HepG2 (cell line): ENCODE measurements at regions not wholly inside any gene's neighbourhood (a gene's known extent, or its start where the extent isn't known, plus 50 kb on each side); places are given as distances from the start of the nearest gene placed in this dataset.

Experiments
- ATAC-seq: fragments of 200-7000 bp; cut with Tn5 transposase; 3 replicates; pipeline ENCODE4 v1.9.1; 2020; ENCODE audit warnings: mild to moderate bottlenecking, moderate library complexity
- BruUV-seq: library from RNA; stranded (reverse); fragments of 400-500 nt; replicated peaks from 2 replicates; lab custom pipeline; 2021; lab: Mats Ljungman, UMichigan
- CTCF ChIA-PET: fragments of 300-600 bp; formaldehyde crosslinking; extraction: SDS; loops from one replicate; lab custom pipeline; 2021; ENCODE audit warnings: low total read pairs, inconsistent platforms, low intra/inter-chr PET ratio; lab: Yijun Ruan, JAX
- POLR2A ChIA-PET: fragments of 350-600 bp; sonication (Branson Sonifier 250); formaldehyde crosslinking; loops from one replicate; lab custom pipeline; 2020; ENCODE audit warnings: antibody characterized with exemption, inconsistent platforms; lab: Yijun Ruan, JAX
- DNase-seq: peaks from one replicate; pipeline ENCODE4 v3.0.0-alpha.2; 2015; ENCODE audit warnings: low spot score
- FAIRE-seq: peaks from 3 replicates; lab custom pipeline; 2011; peaks lifted over from hg19 to GRCh38; lab: Jason Lieb, UNC
- H2AFZ ChIP-seq: one replicate; pipeline ENCODE4 v1.6.1; 2011; ENCODE audit warnings: low read length, inconsistent platforms
- H3K27ac ChIP-seq: fragments of 300-600 bp; 3 replicates; pipeline ENCODE4 v1.8.0; 2011; ENCODE audit warnings: mixed run types, mild to moderate bottlenecking, mixed read lengths, low read length, inconsistent platforms; ENCODE audit not compliant: insufficient read depth; ENCODE audit errors: extremely low read length
- H3K27me3 ChIP-seq, 2 experiments: fragments of 200-600 bp in 1 of 2; 2 replicates in 1 of 2; 3 replicates in 1 of 2; pipeline versions ENCODE4 v1.6.0 to v1.8.0; 2011; ENCODE audit warnings: low read length in 2 of 2, mild to moderate bottlenecking in 2 of 2, moderate library complexity in 2 of 2, inconsistent platforms in 1 of 2; ENCODE audit not compliant: insufficient read depth in 2 of 2, control insufficient read depth in 1 of 2
- H3K36me3 ChIP-seq, 2 experiments: fragments of 200-600 bp in 1 of 2; replicated peaks in 1 of 2; 2 replicates in 1 of 2; 3 replicates in 1 of 2; pipeline versions ENCODE4 v1.5.1 to v1.8.0; 2011; ENCODE audit warnings: low read length in 2 of 2, inconsistent platforms in 1 of 2; ENCODE audit not compliant: insufficient read depth in 2 of 2, control insufficient read depth in 1 of 2
- H3K4me1 ChIP-seq: 2 replicates; pipeline ENCODE4 v1.5.1; 2012; ENCODE audit warnings: low read length, inconsistent platforms; ENCODE audit not compliant: insufficient read depth
- H3K4me2 ChIP-seq: 2 replicates; pipeline ENCODE4 v1.6.0; 2011; ENCODE audit warnings: low read depth, low read length, inconsistent platforms
- H3K4me3 ChIP-seq, 3 experiments: fragments of 200-600 bp in 1 of 3; sonication (generic), shearing (Covaris generic) in 1 of 3; replicated peaks in 1 of 3; 2 replicates each; pipeline ENCODE4 v1.5.1; 2011 to 2016; ENCODE audit warnings: low read length in 3 of 3, inconsistent platforms in 2 of 3, low read depth in 2 of 3, mild to moderate bottlenecking in 2 of 3, control low read depth in 1 of 3, mixed read lengths in 1 of 3; ENCODE audit not compliant: insufficient read depth in 1 of 3
- H3K79me2 ChIP-seq: one replicate; pipeline ENCODE4 v1.6.1; 2011; ENCODE audit warnings: low read length, inconsistent platforms; ENCODE audit not compliant: insufficient read depth
- H3K9ac ChIP-seq: 2 replicates; pipeline ENCODE4 v1.6.0; 2011; ENCODE audit warnings: mild to moderate bottlenecking, low read depth, low read length, inconsistent platforms; ENCODE audit not compliant: insufficient read depth
- H3K9me3 ChIP-seq: 2 replicates; pipeline ENCODE4 v1.5.1; 2012; ENCODE audit warnings: mild to moderate bottlenecking, low read length
- H4K20me1 ChIP-seq: 2 replicates; pipeline ENCODE4 v1.6.0; 2011; ENCODE audit warnings: inconsistent platforms, mild to moderate bottlenecking, low read length, moderate library complexity; ENCODE audit not compliant: insufficient read depth
- ATRX ChIP-seq: sonication (generic); formaldehyde crosslinking; IDR thresholded peaks from 2 replicates; pipeline ENCODE4 v1.4.0; 2020; ENCODE audit warnings: missing genetic modification reagents, borderline replicate concordance
- FOXK2 ChIP-seq: fragments of 450-650 bp; IDR thresholded peaks from 2 replicates; pipeline ENCODE4 v1.6.1; 2016
- MZF1 ChIP-seq: sonication (generic); formaldehyde crosslinking; IDR thresholded peaks from 2 replicates; pipeline ENCODE4 v1.8.1; 2023; ENCODE audit warnings: mild to moderate bottlenecking, missing genetic modification reagents, borderline replicate concordance
- NCOA5 ChIP-seq: sonication (generic); formaldehyde crosslinking; IDR thresholded peaks from 2 replicates; pipeline ENCODE4 v1.4.0; 2020; ENCODE audit warnings: missing genetic modification reagents
- NR1H2 ChIP-seq: sonication (generic); formaldehyde crosslinking; IDR thresholded peaks from 2 replicates; pipeline ENCODE4 v1.8.1; 2022; ENCODE audit warnings: low read depth, missing genetic modification reagents, borderline replicate concordance
- RAD21 ChIP-seq: fragments of 450-650 bp; formaldehyde crosslinking; IDR thresholded peaks from 2 replicates; pipeline ENCODE4 v1.5.0; 2020; ENCODE audit warnings: mild to moderate bottlenecking
- SIN3B ChIP-seq: fragments of 150-350 bp; IDR thresholded peaks from 2 replicates; pipeline ENCODE4 v1.6.1; 2014; ENCODE audit warnings: low read length
- SMC3 ChIP-seq: IDR thresholded peaks from 2 replicates; pipeline ENCODE4 v1.6.1; 2011; ENCODE audit warnings: low read length, improper control_type of control experiment
- SNAPC2 ChIP-seq: sonication (generic); formaldehyde crosslinking; IDR thresholded peaks from 2 replicates; pipeline ENCODE4 v1.8.1; 2022; ENCODE audit warnings: mild to moderate bottlenecking, missing genetic modification reagents
- SSRP1 ChIP-seq: IDR thresholded peaks from 2 replicates; pipeline ENCODE4 v1.6.1; 2016; ENCODE audit warnings: control low read depth
- ZNF10 ChIP-seq: sonication (generic); formaldehyde crosslinking; IDR thresholded peaks from 2 replicates; pipeline ENCODE4 v1.4.0; 2020; ENCODE audit warnings: mild to moderate bottlenecking, low read depth, missing genetic modification reagents, borderline replicate concordance
- ZNF124 ChIP-seq: sonication (generic); formaldehyde crosslinking; IDR thresholded peaks from 2 replicates; pipeline ENCODE4 v1.4.0; 2020; ENCODE audit warnings: missing genetic modification reagents
- ZNF33B ChIP-seq: sonication (generic); formaldehyde crosslinking; IDR thresholded peaks from 2 replicates; pipeline ENCODE4 v1.5.1; 2020; ENCODE audit warnings: mild to moderate bottlenecking, missing genetic modification reagents
- ZNF343 ChIP-seq: sonication (generic); formaldehyde crosslinking; IDR thresholded peaks from 2 replicates; pipeline ENCODE4 v1.4.0; 2020; ENCODE audit warnings: mild to moderate bottlenecking, missing genetic modification reagents
- ZNF552 ChIP-seq: sonication (generic); formaldehyde crosslinking; IDR thresholded peaks from 2 replicates; pipeline ENCODE4 v1.9.0; 2022; ENCODE audit warnings: missing genetic modification reagents, mild to moderate bottlenecking, borderline replicate concordance
- ZNF564 ChIP-seq: sonication (generic); formaldehyde crosslinking; IDR thresholded peaks from 2 replicates; pipeline ENCODE4 v1.8.1; 2023; ENCODE audit warnings: mild to moderate bottlenecking, missing genetic modification reagents
- ZNF644 ChIP-seq: IDR thresholded peaks from 2 replicates; pipeline ENCODE4 v1.6.1; 2016; ENCODE audit warnings: low read depth
- ZNF746 ChIP-seq: sonication (generic); formaldehyde crosslinking; IDR thresholded peaks from 2 replicates; pipeline ENCODE4 v1.8.0; 2022; ENCODE audit warnings: mild to moderate bottlenecking, missing genetic modification reagents
- WGBS: methylation state at CpG from one replicate; pipeline ENCODE4 v1.1.6; 2017; ENCODE audit warnings: low lambda C conversion rate; 5-methylcytosine and 5-hydroxymethylcytosine counted together
- in situ Hi-C: cut with HindIII; loops from 2 replicates; pipeline ENCODE4 v1.10.0; 2017; ENCODE audit warnings: low pct_unique_long_range_greater_than_20kb; ENCODE audit not compliant: extremely low pct_ligation_motif_present
- intact Hi-C: fragments of 100-400 bp; cut with micrococcal nuclease; formaldehyde crosslinking; loops from one replicate; pipeline ENCODE4 v1.10.0; 2022; ENCODE audit not compliant: unreplicated experiment
- TF ChIP-seq, protein P1 (sequence below): sonication (generic); formaldehyde crosslinking; IDR thresholded peaks from 2 replicates; pipeline ENCODE4 v1.4.0; 2020; ENCODE audit warnings: missing genetic modification reagents
- TF ChIP-seq, protein P2 (sequence below): sonication (generic); formaldehyde crosslinking; conservative IDR thresholded peaks from 2 replicates; pipeline ENCODE4 v1.4.0; 2020; ENCODE audit warnings: mild to moderate bottlenecking, missing genetic modification reagents, moderate library complexity

DNA sequence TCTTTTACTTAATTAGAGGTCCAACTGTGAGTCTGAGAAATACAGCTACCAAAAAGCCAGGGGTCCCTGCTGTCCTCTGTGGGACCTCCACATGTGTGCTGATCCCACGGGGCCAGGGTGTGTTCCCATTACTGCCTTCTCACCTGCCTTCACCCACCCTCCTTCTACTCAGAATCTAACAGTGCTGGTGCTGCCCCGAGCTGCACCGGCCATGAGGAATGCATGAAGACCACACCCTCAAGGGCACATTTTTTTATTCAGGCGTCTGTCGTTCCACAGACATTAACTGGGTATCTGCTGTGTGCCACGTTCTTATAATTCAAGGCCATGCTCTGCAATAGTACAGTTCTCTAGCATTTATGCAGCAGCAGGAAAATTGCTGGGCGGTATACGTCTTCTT lies 188.5 kb upstream of the PFKP start:
- WGBS: 18% methylated on average over 8 of the region's 8 CpGs

More for the DNA sequence above, 188.5 kb upstream of the PFKP start:
- ChIA-PET CTCF (no interaction called here), POLR2A (no interaction called here)
- Histone ChIP-seq H3K4me1 (no peaks in the 10 kb centered on the region), H3K27ac (no peak overlapping the region), H3K9me3 (no peaks in the 10 kb centered on the region), H3K4me3 (no peak overlapping the region), H3K4me2 (no peak overlapping the region), H3K9ac (no peak overlapping the region), H3K79me2 (no peaks in the 10 kb centered on the region), H3K36me3 (no peaks in the 10 kb centered on the region), H2AFZ (no peak overlapping the region), H4K20me1 (no peaks in the 10 kb centered on the region), H3K27me3 (peaks cover 2 to 6% of the 10 kb centered on the region in 2 experiments; a peak in 2 of 5 replicates)
- BruUV-seq: no TSS peak
- TF ChIP-seq NCOA5 (no peak), ZNF746 (CRISPR knock-in tag) (no peak), ZNF644 (CRISPR knock-in tag) (no peak), MZF1 (CRISPR knock-in tag) (no peak), SSRP1 (CRISPR knock-in tag) (no peak), SIN3B (no peak), SMC3 (no peak), ZNF124 (CRISPR knock-in tag) (no peak), RAD21 (CRISPR knock-in tag) (no peak), ATRX (no peak), ZNF10 (no peak), SNAPC2 (CRISPR knock-in tag) (no peak), ZNF552 (CRISPR knock-in tag) (no peak), ZNF343 (CRISPR knock-in tag) (no peak), ZNF564 (CRISPR knock-in tag) (no peak), NR1H2 (no peak), ZNF33B (CRISPR knock-in tag) (no peak), FOXK2 (no peak)
- TF ChIP-seq, protein P1, sequence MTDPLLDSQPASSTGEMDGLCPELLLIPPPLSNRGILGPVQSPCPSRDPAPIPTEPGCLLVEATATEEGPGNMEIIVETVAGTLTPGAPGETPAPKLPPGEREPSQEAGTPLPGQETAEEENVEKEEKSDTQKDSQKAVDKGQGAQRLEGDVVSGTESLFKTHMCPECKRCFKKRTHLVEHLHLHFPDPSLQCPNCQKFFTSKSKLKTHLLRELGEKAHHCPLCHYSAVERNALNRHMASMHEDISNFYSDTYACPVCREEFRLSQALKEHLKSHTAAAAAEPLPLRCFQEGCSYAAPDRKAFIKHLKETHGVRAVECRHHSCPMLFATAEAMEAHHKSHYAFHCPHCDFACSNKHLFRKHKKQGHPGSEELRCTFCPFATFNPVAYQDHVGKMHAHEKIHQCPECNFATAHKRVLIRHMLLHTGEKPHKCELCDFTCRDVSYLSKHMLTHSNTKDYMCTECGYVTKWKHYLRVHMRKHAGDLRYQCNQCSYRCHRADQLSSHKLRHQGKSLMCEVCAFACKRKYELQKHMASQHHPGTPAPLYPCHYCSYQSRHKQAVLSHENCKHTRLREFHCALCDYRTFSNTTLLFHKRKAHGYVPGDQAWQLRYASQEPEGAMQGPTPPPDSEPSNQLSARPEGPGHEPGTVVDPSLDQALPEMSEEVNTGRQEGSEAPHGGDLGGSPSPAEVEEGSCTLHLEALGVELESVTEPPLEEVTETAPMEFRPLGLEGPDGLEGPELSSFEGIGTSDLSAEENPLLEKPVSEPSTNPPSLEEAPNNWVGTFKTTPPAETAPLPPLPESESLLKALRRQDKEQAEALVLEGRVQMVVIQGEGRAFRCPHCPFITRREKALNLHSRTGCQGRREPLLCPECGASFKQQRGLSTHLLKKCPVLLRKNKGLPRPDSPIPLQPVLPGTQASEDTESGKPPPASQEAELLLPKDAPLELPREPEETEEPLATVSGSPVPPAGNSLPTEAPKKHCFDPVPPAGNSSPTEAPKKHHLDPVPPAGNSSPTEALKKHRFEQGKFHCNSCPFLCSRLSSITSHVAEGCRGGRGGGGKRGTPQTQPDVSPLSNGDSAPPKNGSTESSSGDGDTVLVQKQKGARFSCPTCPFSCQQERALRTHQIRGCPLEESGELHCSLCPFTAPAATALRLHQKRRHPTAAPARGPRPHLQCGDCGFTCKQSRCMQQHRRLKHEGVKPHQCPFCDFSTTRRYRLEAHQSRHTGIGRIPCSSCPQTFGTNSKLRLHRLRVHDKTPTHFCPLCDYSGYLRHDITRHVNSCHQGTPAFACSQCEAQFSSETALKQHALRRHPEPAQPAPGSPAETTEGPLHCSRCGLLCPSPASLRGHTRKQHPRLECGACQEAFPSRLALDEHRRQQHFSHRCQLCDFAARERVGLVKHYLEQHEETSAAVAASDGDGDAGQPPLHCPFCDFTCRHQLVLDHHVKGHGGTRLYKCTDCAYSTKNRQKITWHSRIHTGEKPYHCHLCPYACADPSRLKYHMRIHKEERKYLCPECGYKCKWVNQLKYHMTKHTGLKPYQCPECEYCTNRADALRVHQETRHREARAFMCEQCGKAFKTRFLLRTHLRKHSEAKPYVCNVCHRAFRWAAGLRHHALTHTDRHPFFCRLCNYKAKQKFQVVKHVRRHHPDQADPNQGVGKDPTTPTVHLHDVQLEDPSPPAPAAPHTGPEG (CRISPR knock-in tag): no peak
- TF ChIP-seq, protein P2, sequence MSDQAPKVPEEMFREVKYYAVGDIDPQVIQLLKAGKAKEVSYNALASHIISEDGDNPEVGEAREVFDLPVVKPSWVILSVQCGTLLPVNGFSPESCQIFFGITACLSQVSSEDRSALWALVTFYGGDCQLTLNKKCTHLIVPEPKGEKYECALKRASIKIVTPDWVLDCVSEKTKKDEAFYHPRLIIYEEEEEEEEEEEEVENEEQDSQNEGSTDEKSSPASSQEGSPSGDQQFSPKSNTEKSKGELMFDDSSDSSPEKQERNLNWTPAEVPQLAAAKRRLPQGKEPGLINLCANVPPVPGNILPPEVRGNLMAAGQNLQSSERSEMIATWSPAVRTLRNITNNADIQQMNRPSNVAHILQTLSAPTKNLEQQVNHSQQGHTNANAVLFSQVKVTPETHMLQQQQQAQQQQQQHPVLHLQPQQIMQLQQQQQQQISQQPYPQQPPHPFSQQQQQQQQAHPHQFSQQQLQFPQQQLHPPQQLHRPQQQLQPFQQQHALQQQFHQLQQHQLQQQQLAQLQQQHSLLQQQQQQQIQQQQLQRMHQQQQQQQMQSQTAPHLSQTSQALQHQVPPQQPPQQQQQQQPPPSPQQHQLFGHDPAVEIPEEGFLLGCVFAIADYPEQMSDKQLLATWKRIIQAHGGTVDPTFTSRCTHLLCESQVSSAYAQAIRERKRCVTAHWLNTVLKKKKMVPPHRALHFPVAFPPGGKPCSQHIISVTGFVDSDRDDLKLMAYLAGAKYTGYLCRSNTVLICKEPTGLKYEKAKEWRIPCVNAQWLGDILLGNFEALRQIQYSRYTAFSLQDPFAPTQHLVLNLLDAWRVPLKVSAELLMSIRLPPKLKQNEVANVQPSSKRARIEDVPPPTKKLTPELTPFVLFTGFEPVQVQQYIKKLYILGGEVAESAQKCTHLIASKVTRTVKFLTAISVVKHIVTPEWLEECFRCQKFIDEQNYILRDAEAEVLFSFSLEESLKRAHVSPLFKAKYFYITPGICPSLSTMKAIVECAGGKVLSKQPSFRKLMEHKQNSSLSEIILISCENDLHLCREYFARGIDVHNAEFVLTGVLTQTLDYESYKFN (CRISPR knock-in tag): no peak
- FAIRE-seq (no peak), ATAC-seq (no peak), DNase-seq (no peak)
- intact Hi-C loops (no loop called here), in situ Hi-C loops (no loop called here)
